Activated CD8-positive, alpha-beta memory T cell treated with anti-CD3 and anti-CD28 coated beads for 1 hour (primary cell): ENCODE measurements at regions not wholly inside any gene's neighbourhood (a gene's known extent, or its start where the extent isn't known, plus 50 kb on each side); places are given as distances from the start of the nearest gene placed in this dataset.
"Not testable (repeated sequence)": the region's sequence is repeated elsewhere in the genome, so short reads cannot be mapped to it uniquely, and the experiment has no call there.

Source experiments
- DNase-seq, 2 donors: peaks; one replicate each; pipeline ENCODE4 v3.0.0-alpha.2; 2020; ENCODE audit warnings: low read depth in 1 of 2; ENCODE audit errors: extremely low read depth in 1 of 2

DNA sequence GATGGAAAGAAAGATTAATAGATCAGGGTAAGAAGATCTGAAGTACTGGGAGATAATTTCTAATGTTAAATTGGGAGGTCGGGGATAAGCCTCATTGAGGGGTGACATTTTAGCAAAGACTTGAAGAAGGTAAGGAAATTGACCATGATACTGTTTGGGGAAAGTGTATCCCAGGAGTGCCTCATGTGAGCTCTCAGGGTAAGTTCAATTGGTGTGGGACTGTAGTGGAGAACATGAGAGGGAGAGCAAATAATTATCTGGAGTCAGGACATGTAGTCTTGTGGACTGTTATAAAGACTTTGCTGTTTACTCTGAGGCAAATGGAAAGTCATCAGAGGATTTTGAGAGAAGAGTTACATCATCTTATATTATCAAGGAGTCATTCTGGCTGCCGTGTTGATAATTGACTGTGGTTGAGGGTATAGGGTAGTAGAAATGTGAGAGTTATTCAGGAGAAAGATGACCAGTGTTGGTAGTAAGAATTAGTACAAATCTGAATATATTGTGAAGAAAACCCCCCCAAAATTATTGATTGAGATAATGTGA lies 624.4 kb downstream of the ADCYAP1 start:
- no peak for DNase-seq

GRCh38 chr18:1530650-1531049 lies 626.0 kb downstream of the ADCYAP1 start:
- DNase-seq, result no peak

- no peak for DNase-seq
These were observed 634.6 kb downstream of the ADCYAP1 start for GRCh38 chr18:1539276-1539675.

DNA sequence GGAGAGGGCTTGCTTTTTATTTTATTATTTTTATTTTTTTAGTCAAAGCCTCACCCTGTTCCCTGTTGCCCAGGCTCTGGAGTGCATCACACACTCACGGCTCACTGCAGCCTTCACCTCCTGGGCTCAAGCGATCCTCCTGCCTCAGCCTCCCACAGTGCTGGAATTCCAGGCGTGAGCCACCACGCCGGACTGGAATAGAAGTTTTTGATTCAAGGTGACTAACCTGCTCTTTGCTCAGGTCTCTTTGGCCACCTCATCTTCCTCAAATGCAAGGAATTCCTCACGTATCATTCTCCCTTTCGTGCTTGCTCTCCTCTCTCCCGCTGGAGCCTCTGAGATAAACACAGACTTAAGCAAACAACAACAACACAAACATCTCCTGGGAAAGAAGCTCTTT lies 636.8 kb downstream of the ADCYAP1 start:
- DNase-seq, result no peak

GRCh38 chr18:1542230-1542774 lies 637.6 kb downstream of the ADCYAP1 start:
- no peak for DNase-seq

GRCh38 chr18:1544016-1544415 lies 639.3 kb downstream of the ADCYAP1 start:
- DNase-seq, result no peak

DNA sequence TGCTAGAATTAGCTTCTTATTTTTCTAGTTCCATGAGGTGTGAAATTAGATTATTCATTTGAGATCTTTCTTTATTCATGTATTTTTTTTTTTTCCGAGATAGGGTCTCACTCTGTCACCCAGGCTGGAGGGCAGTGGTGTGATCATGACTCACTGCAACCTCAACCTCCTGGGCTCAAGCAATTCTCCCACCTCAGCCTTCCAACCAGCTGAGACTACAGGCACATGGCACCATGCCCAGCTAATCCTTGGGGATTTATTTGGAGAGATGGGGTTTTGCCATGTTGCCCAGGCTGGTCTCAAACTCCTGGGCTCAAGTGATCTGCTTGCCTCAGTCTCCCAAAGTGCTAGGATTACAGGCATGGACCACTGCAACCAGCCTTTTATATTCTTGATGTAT lies 653.0 kb downstream of the ADCYAP1 start:
- not testable (repeated sequence) for DNase-seq

DNA sequence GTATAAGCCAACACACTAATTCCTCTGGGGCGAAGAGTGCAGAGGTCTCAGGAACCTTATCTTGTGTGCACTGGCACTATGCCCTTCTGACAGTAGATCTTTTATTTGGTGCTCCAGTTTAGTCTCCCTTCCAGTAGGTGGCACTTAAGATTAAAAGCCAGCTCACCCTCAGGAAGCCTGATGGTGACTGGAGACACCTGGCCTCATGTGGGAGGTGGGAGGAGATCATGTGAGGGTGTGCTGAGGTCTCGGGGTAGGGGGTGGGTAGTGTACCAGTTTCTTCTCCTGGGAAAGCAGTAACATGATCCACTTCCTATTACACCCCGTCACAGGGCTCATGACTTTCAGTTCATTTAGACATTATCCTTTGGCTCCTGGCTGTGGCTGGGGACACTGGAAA lies 654.9 kb downstream of the ADCYAP1 start:
- no peak for DNase-seq

- no peak for DNase-seq
These were observed 660.1 kb downstream of the ADCYAP1 start for GRCh38 chr18:1564793-1565192.

DNA sequence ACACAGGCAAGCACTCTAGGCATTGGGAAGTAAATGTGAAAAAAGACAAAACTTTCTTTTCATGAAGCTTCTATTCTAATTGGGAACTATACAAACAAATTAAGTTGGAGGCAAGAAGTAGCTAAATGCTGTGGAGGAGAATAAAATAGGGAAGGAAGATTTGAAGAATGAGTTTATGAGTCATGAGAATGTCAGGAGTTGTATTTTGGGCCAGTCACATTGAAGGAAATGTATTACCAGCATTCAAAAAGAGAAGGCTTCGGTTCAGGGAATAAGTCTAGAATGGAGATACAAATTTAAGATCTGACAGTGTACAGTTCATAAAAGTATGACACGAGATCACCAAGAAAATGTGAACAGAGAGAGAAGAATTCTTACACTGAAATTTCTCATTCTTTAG lies 666.5 kb downstream of the ADCYAP1 start:
- DNase-seq, result no peak

DNA sequence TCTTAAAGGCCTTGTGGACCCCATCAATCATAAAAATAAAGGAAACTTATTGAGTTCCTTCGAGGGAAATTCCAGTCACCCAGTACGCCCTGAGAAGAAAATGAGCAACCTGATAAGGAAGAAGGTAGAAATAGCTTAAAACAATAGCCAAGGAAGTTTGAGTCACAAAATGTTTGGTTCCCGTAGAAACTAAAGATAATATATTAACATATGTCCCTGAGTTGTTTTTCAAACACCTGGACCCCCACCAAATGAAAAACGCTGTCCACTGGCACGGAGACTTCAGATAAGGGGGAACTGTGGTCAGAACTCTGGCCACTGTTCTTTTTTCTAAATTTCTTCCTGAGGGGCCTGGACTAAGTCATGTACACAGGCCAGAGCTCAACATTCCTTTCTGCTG lies 669.1 kb downstream of the ADCYAP1 start:
- DNase-seq, result no peak

GRCh38 chr18:1575084-1575483 lies 670.4 kb downstream of the ADCYAP1 start:
- no peak for DNase-seq

DNA sequence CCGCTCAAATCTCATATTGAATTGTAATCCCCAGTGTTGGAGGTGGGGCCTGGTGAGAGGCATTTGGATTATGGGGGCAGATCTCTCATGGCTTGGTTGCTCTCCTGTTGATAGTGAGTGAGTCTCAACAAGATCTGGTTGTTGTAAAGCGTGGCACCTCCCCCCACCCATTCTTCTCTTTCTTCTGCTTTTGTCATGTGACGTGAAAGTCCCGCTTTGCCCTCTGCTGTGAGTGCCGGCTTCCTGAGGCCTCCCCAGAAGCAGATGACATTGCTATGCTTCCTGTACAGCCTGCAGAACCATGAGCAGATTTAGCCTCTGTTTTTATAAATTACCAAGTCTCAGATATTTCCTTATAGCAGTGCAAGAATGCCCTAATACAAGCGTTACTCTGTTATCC lies 673.8 kb downstream of the ADCYAP1 start:
- DNase-seq, result no peak

- no peak for DNase-seq
These were observed 676.9 kb downstream of the ADCYAP1 start for GRCh38 chr18:1581581-1581980.

DNA sequence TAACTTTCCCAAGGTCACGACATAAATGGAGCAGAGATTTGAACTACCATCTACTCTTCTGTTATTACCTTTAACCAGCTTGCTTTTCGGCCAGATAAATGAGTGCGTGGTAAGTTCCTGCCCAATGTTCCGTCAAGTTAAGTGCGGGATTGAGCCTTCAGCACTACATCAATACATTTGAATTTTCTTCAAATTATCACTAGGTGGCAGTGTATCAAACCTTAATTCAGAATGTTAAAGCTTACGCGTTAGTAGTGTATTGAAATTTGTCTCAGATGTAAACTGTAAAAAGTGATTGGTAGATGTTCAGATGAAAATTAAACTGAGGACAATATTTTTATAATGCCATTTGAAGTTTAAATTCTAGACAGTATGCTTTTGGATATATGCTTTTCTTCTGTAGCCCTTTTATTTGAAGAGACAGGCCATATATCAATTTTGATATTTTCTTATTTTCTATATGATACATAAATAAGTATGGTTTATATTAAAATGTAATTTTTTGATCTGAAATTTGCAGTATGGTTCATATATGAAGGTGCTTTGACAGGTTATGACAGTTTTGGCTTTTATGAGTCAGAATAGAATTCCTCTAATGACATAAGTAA lies 681.3 kb downstream of the ADCYAP1 start:
- no peak for DNase-seq

DNA sequence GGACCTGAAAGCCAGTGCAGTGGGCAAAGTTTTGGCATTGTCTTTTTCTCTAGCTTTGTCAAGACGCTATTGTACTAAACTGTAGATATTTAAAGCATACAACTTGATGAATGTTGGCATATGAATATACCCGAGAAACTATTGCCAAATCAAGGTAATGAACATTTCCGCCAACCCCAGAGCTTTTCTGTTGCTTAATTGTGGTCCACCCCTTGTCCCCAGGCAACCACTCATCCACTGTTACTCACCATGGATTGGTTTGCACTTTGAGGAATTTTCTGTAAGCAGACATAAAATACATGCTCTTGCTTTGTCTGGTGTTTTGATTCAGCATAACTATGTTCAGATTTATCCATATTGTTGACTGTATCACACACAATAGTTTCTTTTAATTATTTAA lies 688.4 kb downstream of the ADCYAP1 start:
- no peak for DNase-seq

- no peak for DNase-seq
These were observed 690.5 kb downstream of the ADCYAP1 start for GRCh38 chr18:1595195-1595594.

DNA sequence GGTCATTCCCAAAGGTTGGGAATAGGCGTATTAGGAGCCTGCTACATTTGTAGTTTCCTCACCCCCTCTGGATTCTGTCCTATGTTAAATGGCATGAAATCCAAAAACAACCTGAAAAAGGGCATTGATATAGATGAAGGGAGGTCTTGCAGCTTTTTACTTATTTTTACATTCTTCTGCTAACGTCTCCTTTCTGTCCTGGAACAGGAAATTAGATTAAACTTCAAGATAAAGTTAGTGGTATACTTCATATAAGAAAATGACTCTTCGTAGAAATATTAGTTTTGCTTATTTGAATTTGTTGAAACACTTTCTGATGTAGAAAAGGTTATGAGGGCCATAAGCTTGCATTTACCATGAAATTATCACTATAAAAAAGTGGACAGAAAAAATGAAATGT lies 694.5 kb downstream of the ADCYAP1 start:
- DNase-seq, result no peak

GRCh38 chr18:1604751-1605150 lies 700.1 kb downstream of the ADCYAP1 start:
- no peak for DNase-seq

GRCh38 chr18:1618364-1618763 lies 713.7 kb downstream of the ADCYAP1 start:
- DNase-seq, result no peak

- no peak for DNase-seq
These were observed 714.8 kb downstream of the ADCYAP1 start for GRCh38 chr18:1619507-1619906.

DNA sequence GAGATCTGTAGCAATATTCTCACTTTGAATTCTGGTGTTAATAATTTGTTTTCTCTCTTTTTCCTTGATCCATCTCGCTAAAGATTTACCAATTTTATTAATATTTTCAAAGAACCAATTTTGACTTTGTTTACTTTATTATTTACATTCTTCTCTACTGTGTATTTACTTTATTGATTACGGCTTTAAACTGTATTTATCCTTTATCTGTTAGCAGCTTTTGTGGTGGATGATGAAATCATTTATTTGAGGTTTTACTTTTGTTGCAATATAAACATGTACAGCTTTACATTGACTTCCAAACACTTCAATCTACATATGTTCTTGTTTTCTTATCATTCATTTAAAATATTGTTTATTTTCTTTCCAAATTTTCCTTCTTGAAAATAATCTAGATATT lies 719.9 kb downstream of the ADCYAP1 start:
- DNase-seq, result no peak

- DNase-seq, result no peak
These were observed 722.8 kb downstream of the ADCYAP1 start for GRCh38 chr18:1627494-1627893.
